CD14-positive monocyte (primary cell): ENCODE measurements at regions not wholly inside any gene's neighbourhood (a gene's known extent, or its start where the extent isn't known, plus 50 kb on each side); places are given as distances from the start of the nearest gene placed in this dataset.

ENCODE experiments used
- DNase-seq, 3 donors: peaks; one replicate each; pipeline ENCODE4 v3.0.0-alpha.2; 2011 to 2022
- H2AFZ ChIP-seq: 2 replicates; pipeline ENCODE4 v1.6.0; 2012; ENCODE audit warnings: mild to moderate bottlenecking, low read depth, low read length, inconsistent platforms; ENCODE audit not compliant: insufficient read depth, poor library complexity, severe bottlenecking
- H3K27ac ChIP-seq, 2 donors: 1 replicate in 1 of 2; 2 replicates in 1 of 2; pipeline ENCODE4 v1.5.1; 2012 to 2013; ENCODE audit warnings: low read length in 2 of 2, control low read depth in 1 of 2, inconsistent platforms in 1 of 2, low read depth in 1 of 2, mild to moderate bottlenecking in 1 of 2
- H3K27me3 ChIP-seq, 2 donors: one replicate each; pipeline versions ENCODE4 v1.6.0 to v1.6.1; 2011 to 2013; ENCODE audit warnings: low read length in 2 of 2; ENCODE audit not compliant: control insufficient read depth in 2 of 2, insufficient read depth in 2 of 2
- H3K36me3 ChIP-seq, 2 donors: replicated peaks in 1 of 2; 1 replicate in 1 of 2; 2 replicates in 1 of 2; pipeline versions ENCODE4 v1.5.1 to v1.6.1; 2012 to 2013; ENCODE audit warnings: low read length in 2 of 2, control low read depth in 1 of 2, inconsistent platforms in 1 of 2, mild to moderate bottlenecking in 1 of 2; ENCODE audit not compliant: insufficient read depth in 2 of 2, control insufficient read depth in 1 of 2
- H3K4me1 ChIP-seq, 2 donors: 1 replicate in 1 of 2; 2 replicates in 1 of 2; pipeline versions ENCODE4 v1.5.1 to v1.6.1; 2012 to 2013; ENCODE audit warnings: low read length in 2 of 2, control low read depth in 1 of 2, inconsistent platforms in 1 of 2, mild to moderate bottlenecking in 1 of 2, moderate library complexity in 1 of 2; ENCODE audit not compliant: insufficient read depth in 2 of 2, control insufficient read depth in 1 of 2
- H3K4me2 ChIP-seq: replicated peaks from 2 replicates; pipeline ENCODE3; 2012; ENCODE audit warnings: low read length, moderate library complexity, mild to moderate bottlenecking; ENCODE audit not compliant: poor library complexity, severe bottlenecking; ENCODE audit errors: extremely low read depth
- H3K4me3 ChIP-seq, 3 experiments: fragments of 200-600 bp in 1 of 3; sonication (generic) in 1 of 3; replicated peaks in 1 of 3; 1 replicate in 2 of 3; 2 replicates in 1 of 3; pipeline ENCODE4 v1.5.1; 2011 to 2013; ENCODE audit warnings: low read length in 3 of 3, mild to moderate bottlenecking in 3 of 3, control low read depth in 2 of 3, low read depth in 2 of 3, inconsistent platforms in 1 of 3, moderate library complexity in 1 of 3
- H3K79me2 ChIP-seq: 2 replicates; pipeline ENCODE4 v1.6.0; 2012; ENCODE audit warnings: mild to moderate bottlenecking, control low read depth, inconsistent platforms, low read length, moderate library complexity; ENCODE audit not compliant: insufficient read depth
- H3K9ac ChIP-seq: 2 replicates; pipeline ENCODE4 v1.6.0; 2017; ENCODE audit warnings: low read length, mild to moderate bottlenecking; ENCODE audit not compliant: insufficient read depth, poor library complexity, severe bottlenecking
- H3K9me3 ChIP-seq, 2 donors: replicated peaks in 1 of 2; 1 replicate in 1 of 2; 2 replicates in 1 of 2; pipeline versions ENCODE4 v1.5.1 to v1.6.1; 2012 to 2013; ENCODE audit warnings: low read length in 2 of 2, control low read depth in 1 of 2; ENCODE audit not compliant: control insufficient read depth in 1 of 2, insufficient read depth in 1 of 2
- H4K20me1 ChIP-seq: 2 replicates; pipeline ENCODE4 v1.6.0; 2012; ENCODE audit warnings: mild to moderate bottlenecking, low read length, control low read depth, moderate library complexity; ENCODE audit not compliant: insufficient read depth
- H3K27ac Mint-ChIP-seq, 7 donors: one replicate each; pipeline ENCODE4 v1.8.0; 2020; ENCODE audit warnings: mild to moderate bottlenecking in 7 of 7, mixed read lengths in 7 of 7, moderate library complexity in 6 of 7, inconsistent platforms in 2 of 7
- H3K27me3 Mint-ChIP-seq, 3 donors: one replicate each; pipeline ENCODE4 v1.8.0; 2021 to 2022; ENCODE audit warnings: low read depth in 3 of 3, mild to moderate bottlenecking in 3 of 3, mixed read lengths in 3 of 3, moderate library complexity in 3 of 3, inconsistent platforms in 1 of 3
- H3K36me3 Mint-ChIP-seq, 2 donors: one replicate each; pipeline ENCODE4 v1.8.0; 2020; ENCODE audit warnings: mixed read lengths in 2 of 2, inconsistent platforms in 1 of 2, mild to moderate bottlenecking in 1 of 2
- H3K4me1 Mint-ChIP-seq: one replicate; pipeline ENCODE4 v1.8.0; 2020; ENCODE audit warnings: mild to moderate bottlenecking, mixed read lengths
- H3K4me3 Mint-ChIP-seq, 2 donors: one replicate each; pipeline ENCODE4 v1.8.0; 2020; ENCODE audit warnings: mild to moderate bottlenecking in 2 of 2, mixed read lengths in 2 of 2, moderate library complexity in 1 of 2
- H3K9me3 Mint-ChIP-seq, 7 donors: one replicate each; pipeline ENCODE4 v1.8.0; 2020 to 2022; ENCODE audit warnings: mixed read lengths in 7 of 7, mild to moderate bottlenecking in 6 of 7, moderate library complexity in 6 of 7, inconsistent platforms in 2 of 7
- CTCF ChIP-seq: fragments of 200-600 bp; IDR thresholded peaks from one replicate; pipeline ENCODE4 v1.8.0; 2022; ENCODE audit warnings: antibody characterized with exemption, mild to moderate bottlenecking
- WGBS: methylation state at CpG from one replicate; pipeline ENCODE4 v1.1.5; 2013; ENCODE audit warnings: missing lambda C conversion rate; ENCODE audit not compliant: insufficient coverage; 5-methylcytosine and 5-hydroxymethylcytosine counted together
- intact Hi-C, 2 donors: fragments of 100-400 bp; cut with micrococcal nuclease; formaldehyde crosslinking; loops; one replicate each; pipeline versions ENCODE4 v1.15.0 to v1.15.1; 2023

- WGBS = 100% methylated on average over 2 of the region's 2 CpGs
- peaks cover 13 to 30% of the 10 kb centered on the region in 2 donors for H3K4me1 ChIP-seq
- DNase-seq = no peak
- no peak for TF ChIP-seq CTCF
- H3K4me3 ChIP-seq = no peak overlapping the region
- no peak overlapping the region for H2AFZ ChIP-seq
- no peaks in the 10 kb centered on the region for H3K79me2 ChIP-seq
- H3K27ac ChIP-seq = no peak overlapping the region
- H3K4me3 Mint-ChIP-seq = no peak overlapping the region
- intact Hi-C loops = no loop called here
- H3K36me3 ChIP-seq = no peaks in the 10 kb centered on the region
- H3K4me2 ChIP-seq = no peak overlapping the region
- peaks cover 29% of the 10 kb centered on the region for H3K4me1 Mint-ChIP-seq
- H4K20me1 ChIP-seq = no peaks in the 10 kb centered on the region
- H3K27me3 ChIP-seq = no peaks in the 10 kb centered on the region
- no peak overlapping the region for H3K9ac ChIP-seq
- H3K27ac Mint-ChIP-seq = no peak overlapping the region
- peaks cover 0 to 8% (median 7%) of the 10 kb centered on the region in 3 donors for H3K27me3 Mint-ChIP-seq
- no peaks in the 10 kb centered on the region for H3K36me3 Mint-ChIP-seq
- H3K9me3 Mint-ChIP-seq = peaks cover 0 to 4% (median 0%) of the 10 kb centered on the region in 7 donors
- no peaks in the 10 kb centered on the region for H3K9me3 ChIP-seq
Measured at GRCh38 chr5:115453391-115454095, 91.0 kb downstream of the FEM1C start.

GRCh38 chr5:115452536-115453235 lies 91.9 kb downstream of the FEM1C start:
- DNase-seq = no peak
- TF ChIP-seq CTCF = no peak
- no peak overlapping the region for H3K4me2 ChIP-seq
- no peaks in the 10 kb centered on the region for H3K9me3 ChIP-seq
- Mint-ChIP-seq H3K4me1 (peaks cover 31% of the 10 kb centered on the region), H3K4me3 (no peak overlapping the region), H3K27me3 (peaks cover 0 to 8% (median 6%) of the 10 kb centered on the region in 3 donors), H3K27ac (no peak overlapping the region), H3K9me3 (peaks cover 0 to 4% (median 0%) of the 10 kb centered on the region in 7 donors), H3K36me3 (no peaks in the 10 kb centered on the region)
- H3K79me2 ChIP-seq = no peaks in the 10 kb centered on the region
- H3K4me3 ChIP-seq = no peak overlapping the region
- H3K36me3 ChIP-seq = no peaks in the 10 kb centered on the region
- 100% methylated on average over 1 of the region's 2 CpGs for WGBS
- H3K9ac ChIP-seq = no peak overlapping the region
- H3K4me1 ChIP-seq = peaks cover 13 to 31% of the 10 kb centered on the region in 2 donors
- no peak overlapping the region for H3K27ac ChIP-seq
- no peak overlapping the region for H2AFZ ChIP-seq
- H4K20me1 ChIP-seq = no peaks in the 10 kb centered on the region
- no peaks in the 10 kb centered on the region for H3K27me3 ChIP-seq
- intact Hi-C loops = no loop called here
